NCI-H748 (cell line): ENCODE measurements at regions not wholly inside any gene's neighbourhood (a gene's known extent, or its start where the extent isn't known, plus 50 kb on each side); places are given as distances from the start of the nearest gene placed in this dataset.
A peak's percentile ranks its signal among the peaks of the same experiment; 100 is the strongest.

Experiments
- DNase-seq: peaks from one replicate; lab custom pipeline; 2025; ENCODE audit not compliant: unreplicated experiment; lab: John Stamatoyannopoulos, UW

- no peak for DNase-seq
Measured at GRCh38 chr7:88358526-88358838, 51.8 kb upstream of the STEAP4 start.

GRCh38 chr7:88357781-88358525, 51.3 kb upstream of the STEAP4 start:
- DNase-seq = peak; percentile 26

DNA sequence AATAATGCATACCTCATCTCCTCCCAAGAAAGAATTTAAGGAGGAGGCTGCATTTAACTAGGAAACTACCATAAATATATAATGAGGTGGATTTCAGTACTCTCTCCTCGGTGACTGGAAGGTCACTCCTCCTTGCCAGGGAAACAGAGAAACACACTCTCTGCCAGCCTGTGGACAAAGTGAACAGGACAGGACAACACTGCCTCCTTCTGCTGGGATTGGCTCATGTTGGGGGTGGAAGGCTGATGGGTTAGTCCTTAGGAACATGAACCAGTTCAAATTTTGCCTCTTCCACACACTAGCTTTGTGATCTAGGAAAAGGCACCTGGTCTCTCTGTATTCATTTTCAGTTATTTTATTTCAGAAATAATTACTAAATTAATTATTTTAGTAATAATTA, 50.6 kb upstream of the STEAP4 start:
- no peak for DNase-seq
